Adrenal gland (tissue), 5 donors: ENCODE measurements at regions not wholly inside any gene's neighbourhood (a gene's known extent, or its start where the extent isn't known, plus 50 kb on each side); places are given as distances from the start of the nearest gene placed in this dataset.

Source experiments
- POLR2A ChIP-seq, 2 donors: fragments of 450-650 bp; IDR thresholded peaks; one replicate each; pipeline ENCODE4 v1.6.1; 2017; ENCODE audit warnings: antibody characterized with exemption in 2 of 2, mild to moderate bottlenecking in 2 of 2, moderate library complexity in 1 of 2
- TF ChIP-seq, protein P1 (sequence below), 6 experiments: fragments of 450-650 bp in 4 of 6; fragments of 200-600 bp in 2 of 6; sonication (generic) in 1 of 6; IDR thresholded peaks; 1 replicate in 5 of 6; 2 replicates in 1 of 6; pipeline versions ENCODE4 v1.5.1 to v1.8.0; 2016 to 2021; ENCODE audit warnings: antibody characterized with exemption in 6 of 6, mild to moderate bottlenecking in 2 of 6, moderate library complexity in 1 of 6
- donor health status: DM: no; HTN: no; CAD: no.

DNA sequence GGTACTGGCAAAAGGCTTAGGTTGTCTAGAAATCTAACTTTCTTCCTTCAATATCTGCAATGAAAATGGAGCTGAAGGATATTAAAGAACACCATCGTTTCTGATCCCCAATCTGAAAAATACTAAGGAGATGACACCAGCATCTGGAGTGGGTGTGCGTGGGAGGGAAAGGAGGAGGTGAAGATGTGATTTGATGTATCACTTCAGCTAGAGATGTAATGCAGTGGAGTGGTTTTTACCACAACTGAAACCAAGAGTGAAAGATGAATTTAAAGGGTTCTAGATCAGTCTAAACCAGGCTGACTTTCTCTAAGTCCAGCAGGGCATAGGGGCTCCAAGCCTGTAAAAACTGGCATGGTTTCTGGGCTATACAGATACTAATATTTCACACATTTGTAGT, 148.4 kb downstream of the AKAP11 start:
- TF ChIP-seq, protein P1, sequence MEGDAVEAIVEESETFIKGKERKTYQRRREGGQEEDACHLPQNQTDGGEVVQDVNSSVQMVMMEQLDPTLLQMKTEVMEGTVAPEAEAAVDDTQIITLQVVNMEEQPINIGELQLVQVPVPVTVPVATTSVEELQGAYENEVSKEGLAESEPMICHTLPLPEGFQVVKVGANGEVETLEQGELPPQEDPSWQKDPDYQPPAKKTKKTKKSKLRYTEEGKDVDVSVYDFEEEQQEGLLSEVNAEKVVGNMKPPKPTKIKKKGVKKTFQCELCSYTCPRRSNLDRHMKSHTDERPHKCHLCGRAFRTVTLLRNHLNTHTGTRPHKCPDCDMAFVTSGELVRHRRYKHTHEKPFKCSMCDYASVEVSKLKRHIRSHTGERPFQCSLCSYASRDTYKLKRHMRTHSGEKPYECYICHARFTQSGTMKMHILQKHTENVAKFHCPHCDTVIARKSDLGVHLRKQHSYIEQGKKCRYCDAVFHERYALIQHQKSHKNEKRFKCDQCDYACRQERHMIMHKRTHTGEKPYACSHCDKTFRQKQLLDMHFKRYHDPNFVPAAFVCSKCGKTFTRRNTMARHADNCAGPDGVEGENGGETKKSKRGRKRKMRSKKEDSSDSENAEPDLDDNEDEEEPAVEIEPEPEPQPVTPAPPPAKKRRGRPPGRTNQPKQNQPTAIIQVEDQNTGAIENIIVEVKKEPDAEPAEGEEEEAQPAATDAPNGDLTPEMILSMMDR (IDR thresholded peaks at IDR 0.05): no peak
- TF ChIP-seq POLR2A (IDR thresholded peaks at IDR 0.05): no peak
